Right lobe of liver (tissue), 6 donors: ENCODE measurements at regions not wholly inside any gene's neighbourhood (a gene's known extent, or its start where the extent isn't known, plus 50 kb on each side); places are given as distances from the start of the nearest gene placed in this dataset.

Experiments used
- ATAC-seq, 4 donors: fragments of 200-7000 bp; cut with Tn5 transposase; one replicate each; pipeline ENCODE4 v1.9.1; 2020; ENCODE audit warnings: mild to moderate bottlenecking in 4 of 4, moderate library complexity in 4 of 4
- DNase-seq, 3 donors: peaks; one replicate each; pipeline ENCODE4 v3.0.0-alpha.2; 2020
- H3K27ac ChIP-seq, 3 donors: fragments of 200-600 bp; one replicate each; pipeline ENCODE4 v1.8.0; 2022
- H3K27me3 ChIP-seq, 2 donors: fragments of 200-600 bp; one replicate each; pipeline ENCODE4 v1.8.0; 2022
- H3K36me3 ChIP-seq, 4 donors: fragments of 200-600 bp; sonication (generic) in 1 of 4; one replicate each; pipeline versions ENCODE4 v1.5.1 to v1.8.0; 2017 to 2022; ENCODE audit warnings: control low read depth in 1 of 4
- H3K4me1 ChIP-seq, 4 donors: fragments of 200-600 bp; sonication (generic) in 1 of 4; one replicate each; pipeline versions ENCODE4 v1.5.1 to v1.8.0; 2017 to 2022; ENCODE audit warnings: control low read depth in 1 of 4
- H3K4me3 ChIP-seq, 3 donors: fragments of 200-600 bp; one replicate each; pipeline ENCODE4 v1.8.0; 2022
- H3K9me3 ChIP-seq, 4 donors: fragments of 200-600 bp; sonication (generic) in 1 of 4; one replicate each; pipeline versions ENCODE4 v1.5.1 to v1.8.0; 2017 to 2022; ENCODE audit warnings: control low read depth in 1 of 4
- CTCF ChIP-seq, 4 donors: fragments of 200-600 bp in 3 of 4; fragments of 450-650 bp in 1 of 4; IDR thresholded peaks; one replicate each; pipeline versions ENCODE4 v1.5.1 to v1.8.0; 2016 to 2022; ENCODE audit warnings: antibody characterized with exemption in 4 of 4, mild to moderate bottlenecking in 2 of 4
- POLR2A ChIP-seq: fragments of 450-650 bp; IDR thresholded peaks from one replicate; pipeline ENCODE4 v1.6.1; 2017; ENCODE audit warnings: antibody characterized with exemption, mild to moderate bottlenecking
- WGBS: methylation state at CpG from one replicate; pipeline ENCODE4 v1.1.6; 2018; ENCODE audit warnings: low coverage, low lambda C conversion rate; ENCODE audit not compliant: insufficient coverage; ENCODE audit errors: missing lambda C conversion rate; 5-methylcytosine and 5-hydroxymethylcytosine counted together
- intact Hi-C, 2 donors: fragments of 100-400 bp; cut with DNase I; formaldehyde crosslinking; loops; one replicate each; pipeline versions ENCODE4 v1.11.2 to v1.14.1; 2022
- donor health status: DM: no; HTN: yes; CAD: no.
- donor health status: DM: no; HTN: no; CAD: no.
- donor health status: DM: no; HTN: no; CAD: no.
- donor health status: DM: no; HTN: yes; CAD: no.
- donor health status: DM: no; HTN: yes; CAD: no.

- ATAC-seq (no peak), DNase-seq (no peak)
- no peaks in the 10 kb centered on the region for H3K27me3 ChIP-seq
- no peak for TF ChIP-seq CTCF (IDR thresholded peaks at IDR 0.05)
- TF ChIP-seq POLR2A = no peak
- H3K4me1 ChIP-seq = no peaks in the 10 kb centered on the region
- no peaks in the 10 kb centered on the region for H3K36me3 ChIP-seq
- no peak overlapping the region for H3K4me3 ChIP-seq
- H3K9me3 ChIP-seq = no peaks in the 10 kb centered on the region
- intact Hi-C loops = no loop called here
- 65% methylated on average over 7 of the region's 9 CpGs for WGBS
- H3K27ac ChIP-seq = no peak overlapping the region
These were observed 267.1 kb downstream of the UTP18 start for GRCh38 chr17:51527225-51527982.

GRCh38 chr17:51528111-51528510 lies 267.8 kb downstream of the UTP18 start:
- Histone ChIP-seq H3K36me3 (no peaks in the 10 kb centered on the region), H3K27me3 (no peaks in the 10 kb centered on the region), H3K27ac (no peak overlapping the region), H3K4me1 (no peaks in the 10 kb centered on the region), H3K4me3 (no peak overlapping the region), H3K9me3 (no peaks in the 10 kb centered on the region)
- WGBS = 61% methylated on average over 6 of the region's 6 CpGs
- no peak for DNase-seq
- intact Hi-C loops = no loop called here
- no peak for ATAC-seq
- no peak for TF ChIP-seq CTCF (IDR thresholded peaks at IDR 0.05)
- TF ChIP-seq POLR2A = no peak

DNA sequence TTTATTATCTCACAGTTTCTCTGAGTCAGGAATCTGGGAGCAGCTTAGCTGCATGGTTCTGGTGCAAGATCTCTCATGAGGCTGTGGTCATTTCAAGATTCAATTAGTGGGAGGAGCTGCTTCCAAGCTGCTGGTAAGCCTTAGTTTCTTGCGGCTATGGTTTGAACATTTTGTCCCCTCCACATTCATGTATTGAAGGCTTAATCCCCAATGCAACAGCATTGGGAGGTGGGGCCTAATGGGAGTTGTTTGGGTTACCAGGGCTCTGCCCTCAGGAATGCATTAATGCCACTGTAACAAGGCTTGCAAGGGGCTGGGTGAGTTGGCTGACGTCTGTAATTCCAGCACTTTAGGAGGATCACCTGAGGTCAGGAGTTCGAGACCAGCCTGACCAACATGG lies 272.9 kb downstream of the UTP18 start:
- H3K9me3 ChIP-seq = no peaks in the 10 kb centered on the region
- H3K4me1 ChIP-seq = no peaks in the 10 kb centered on the region
- no peaks in the 10 kb centered on the region for H3K36me3 ChIP-seq
- H3K27me3 ChIP-seq = no peaks in the 10 kb centered on the region
- H3K27ac ChIP-seq = no peak overlapping the region
- TF ChIP-seq POLR2A (no peak), CTCF (IDR thresholded peaks at IDR 0.05) (no peak)
- intact Hi-C loops = loop anchor here in 1 of 2 donors (10.0 kb wide), 1 partner anchor 158 kb away; no protein-coding TSS in a partner anchor
- ATAC-seq (no peak), DNase-seq (no peak)
- no peak overlapping the region for H3K4me3 ChIP-seq
- WGBS = 78% methylated on average over 3 of the region's 3 CpGs

DNA sequence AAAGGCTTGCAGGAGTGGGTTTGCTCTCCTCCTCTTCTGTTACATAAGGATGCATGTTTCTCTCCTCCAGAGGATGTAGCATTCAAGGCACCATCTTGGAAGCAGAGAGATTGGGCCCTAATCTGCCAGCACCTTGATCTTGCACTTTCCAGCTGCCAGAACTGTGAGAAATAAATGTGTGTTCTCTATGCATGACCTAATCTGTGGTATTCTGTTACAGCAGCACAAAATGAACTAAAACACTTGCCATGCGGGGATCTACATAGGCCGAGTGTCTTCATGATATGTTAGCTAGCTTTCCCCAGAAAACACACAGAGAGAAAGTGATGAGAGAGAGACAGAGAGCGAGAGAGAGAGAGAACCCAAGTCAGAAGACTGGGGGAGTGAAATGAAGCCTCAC lies 273.5 kb downstream of the UTP18 start:
- Histone ChIP-seq H3K4me1 (no peaks in the 10 kb centered on the region), H3K36me3 (no peaks in the 10 kb centered on the region), H3K27me3 (no peaks in the 10 kb centered on the region), H3K9me3 (no peaks in the 10 kb centered on the region), H3K4me3 (no peak overlapping the region), H3K27ac (no peak overlapping the region)
- ATAC-seq = no peak
- intact Hi-C loops = loop anchor here in 1 of 2 donors (10.0 kb wide), 1 partner anchor 159 kb away; no protein-coding TSS in a partner anchor
- no peak for TF ChIP-seq POLR2A
- TF ChIP-seq CTCF (IDR thresholded peaks at IDR 0.05) = no peak
- DNase-seq = no peak
- WGBS = 67% methylated on average over 2 of the region's 3 CpGs
